ENCODE measurements at regions not wholly inside any gene's neighbourhood (a gene's known extent, or its start where the extent isn't known, plus 50 kb on each side); places are given as distances from the start of the nearest gene placed in this dataset.

- no peak for TF ChIP-seq POLR2A (IDR thresholded peaks at IDR 0.05; ENCODE audit: low read depth, low read length)
- TF ChIP-seq POLR2AphosphoS5 (IDR thresholded peaks at IDR 0.05; ENCODE audit: low read depth, low read length), result no peak
- TF ChIP-seq PAX5 (IDR thresholded peaks at IDR 0.05; ENCODE audit: insufficient read depth, low read length, severe bottlenecking), result no peak
- no peak for TF ChIP-seq TAF1 (IDR thresholded peaks at IDR 0.05; ENCODE audit: low read depth, low read length)
Observed at GRCh38 chr6:98041921-98042320, 758.9 kb upstream of the MMS22L start.
